Astrocyte (in vitro differentiated cells and primary cell): ENCODE measurements at regions not wholly inside any gene's neighbourhood (a gene's known extent, or its start where the extent isn't known, plus 50 kb on each side); places are given as distances from the start of the nearest gene placed in this dataset.

Experiments used
- DNase-seq: peaks from one replicate; pipeline ENCODE4 v3.0.0-alpha.2; 2010; ENCODE audit warnings: low read depth
- FAIRE-seq: peaks from 2 replicates; lab custom pipeline; 2011; peaks lifted over from hg19 to GRCh38; lab: Jason Lieb, UNC
- H2AFZ ChIP-seq: 2 replicates; pipeline ENCODE4 v1.6.0; 2012; ENCODE audit warnings: low read depth, low read length, inconsistent platforms
- H3K27ac ChIP-seq: 2 replicates; pipeline ENCODE4 v1.5.1; 2011; ENCODE audit warnings: low read depth, low read length, inconsistent platforms
- H3K27me3 ChIP-seq: 2 replicates; pipeline ENCODE4 v1.6.0; 2011; ENCODE audit warnings: low read length, inconsistent platforms; ENCODE audit not compliant: insufficient read depth
- H3K36me3 ChIP-seq: 2 replicates; pipeline ENCODE4 v1.5.1; 2011; ENCODE audit warnings: low read length, inconsistent platforms; ENCODE audit not compliant: insufficient read depth
- H3K4me1 ChIP-seq: 2 replicates; pipeline ENCODE4 v1.5.1; 2011; ENCODE audit warnings: low read length, inconsistent platforms; ENCODE audit not compliant: insufficient read depth
- H3K4me2 ChIP-seq: 2 replicates; pipeline ENCODE4 v1.6.0; 2012; ENCODE audit warnings: low read length, inconsistent platforms
- H3K4me3 ChIP-seq: 2 replicates; pipeline ENCODE4 v1.5.1; 2011; ENCODE audit warnings: low read depth, mild to moderate bottlenecking, low read length, inconsistent platforms; ENCODE audit not compliant: insufficient read depth
- H3K79me2 ChIP-seq: 2 replicates; pipeline ENCODE4 v1.6.0; 2012; ENCODE audit warnings: mild to moderate bottlenecking, low read length, inconsistent platforms; ENCODE audit not compliant: insufficient read depth
- H3K9ac ChIP-seq: 2 replicates; pipeline ENCODE4 v1.6.0; 2012; ENCODE audit warnings: mild to moderate bottlenecking, low read length, inconsistent platforms
- H3K9me3 ChIP-seq: 2 replicates; pipeline ENCODE4 v1.5.1; 2012; ENCODE audit warnings: low read depth, mild to moderate bottlenecking, low read length, inconsistent platforms; ENCODE audit not compliant: insufficient read depth
- H4K20me1 ChIP-seq: 2 replicates; pipeline ENCODE4 v1.6.0; 2012; ENCODE audit warnings: low read length, inconsistent platforms; ENCODE audit not compliant: insufficient read depth
- H3K27ac Mint-ChIP-seq: one replicate; pipeline ENCODE4 v1.8.0; 2021; ENCODE audit warnings: mild to moderate bottlenecking, mixed read lengths; ENCODE audit not compliant: unreplicated experiment
- H3K27me3 Mint-ChIP-seq: one replicate; pipeline ENCODE4 v1.8.0; 2021; ENCODE audit warnings: low read depth, mixed read lengths; ENCODE audit not compliant: unreplicated experiment
- H3K36me3 Mint-ChIP-seq: one replicate; pipeline ENCODE4 v1.8.0; 2021; ENCODE audit warnings: low read depth, mixed read lengths; ENCODE audit not compliant: unreplicated experiment
- H3K4me1 Mint-ChIP-seq: one replicate; pipeline ENCODE4 v1.8.0; 2021; ENCODE audit warnings: low read depth, mixed read lengths; ENCODE audit not compliant: unreplicated experiment
- H3K4me3 Mint-ChIP-seq: one replicate; pipeline ENCODE4 v1.8.0; 2021; ENCODE audit warnings: mild to moderate bottlenecking, moderate library complexity, mixed read lengths; ENCODE audit not compliant: unreplicated experiment
- H3K9me3 Mint-ChIP-seq: one replicate; pipeline ENCODE4 v1.8.0; 2021; ENCODE audit warnings: mild to moderate bottlenecking, mixed read lengths; ENCODE audit not compliant: unreplicated experiment
- EZH2 ChIP-seq: IDR thresholded peaks from 2 replicates; pipeline ENCODE4 v1.6.1; 2012; ENCODE audit warnings: mild to moderate bottlenecking, low read length, inconsistent platforms; ENCODE audit not compliant: insufficient read depth
- TF ChIP-seq, protein P1 (sequence below): IDR thresholded peaks from 2 replicates; pipeline ENCODE4 v1.5.1; 2011; ENCODE audit warnings: low read depth, mild to moderate bottlenecking, inconsistent platforms, low read length, moderate library complexity; ENCODE audit not compliant: insufficient read depth

DNA sequence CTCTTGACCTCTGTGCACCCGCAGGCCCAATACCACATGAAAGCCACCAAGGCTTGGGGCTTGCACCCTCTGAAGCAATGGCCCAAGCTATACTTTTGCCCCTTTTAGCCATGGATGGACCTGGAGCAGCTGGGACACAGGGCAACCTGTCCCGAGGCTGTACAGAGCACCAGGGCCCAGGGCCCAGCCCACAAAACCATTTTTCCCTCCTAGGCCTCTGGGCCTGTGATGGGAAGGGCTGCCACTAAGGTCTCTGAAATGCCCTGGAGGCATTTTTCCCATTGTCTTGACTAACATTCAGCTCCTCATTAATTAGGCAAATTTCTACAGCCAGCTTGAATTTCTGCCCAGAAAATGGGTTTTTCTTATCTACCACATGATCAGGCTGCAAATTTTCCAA is 79.9 kb upstream of the GABRA3 start:
- no peaks in the 10 kb centered on the region for H4K20me1 ChIP-seq
- no peaks in the 10 kb centered on the region for H3K4me1 Mint-ChIP-seq
- peaks cover 3% of the 10 kb centered on the region for H3K27me3 Mint-ChIP-seq
- H3K36me3 ChIP-seq: no peaks in the 10 kb centered on the region
- H3K4me1 ChIP-seq: no peaks in the 10 kb centered on the region
- H3K27ac ChIP-seq: no peak overlapping the region
- DNase-seq (no peak), FAIRE-seq (no peak)
- H3K79me2 ChIP-seq: no peaks in the 10 kb centered on the region
- H3K27ac Mint-ChIP-seq: no peak overlapping the region
- H3K9me3 ChIP-seq: no peaks in the 10 kb centered on the region
- H2AFZ ChIP-seq: no peak overlapping the region
- no peak overlapping the region for H3K4me3 Mint-ChIP-seq
- H3K27me3 ChIP-seq: no peaks in the 10 kb centered on the region
- TF ChIP-seq EZH2: no peak
- TF ChIP-seq, protein P1, sequence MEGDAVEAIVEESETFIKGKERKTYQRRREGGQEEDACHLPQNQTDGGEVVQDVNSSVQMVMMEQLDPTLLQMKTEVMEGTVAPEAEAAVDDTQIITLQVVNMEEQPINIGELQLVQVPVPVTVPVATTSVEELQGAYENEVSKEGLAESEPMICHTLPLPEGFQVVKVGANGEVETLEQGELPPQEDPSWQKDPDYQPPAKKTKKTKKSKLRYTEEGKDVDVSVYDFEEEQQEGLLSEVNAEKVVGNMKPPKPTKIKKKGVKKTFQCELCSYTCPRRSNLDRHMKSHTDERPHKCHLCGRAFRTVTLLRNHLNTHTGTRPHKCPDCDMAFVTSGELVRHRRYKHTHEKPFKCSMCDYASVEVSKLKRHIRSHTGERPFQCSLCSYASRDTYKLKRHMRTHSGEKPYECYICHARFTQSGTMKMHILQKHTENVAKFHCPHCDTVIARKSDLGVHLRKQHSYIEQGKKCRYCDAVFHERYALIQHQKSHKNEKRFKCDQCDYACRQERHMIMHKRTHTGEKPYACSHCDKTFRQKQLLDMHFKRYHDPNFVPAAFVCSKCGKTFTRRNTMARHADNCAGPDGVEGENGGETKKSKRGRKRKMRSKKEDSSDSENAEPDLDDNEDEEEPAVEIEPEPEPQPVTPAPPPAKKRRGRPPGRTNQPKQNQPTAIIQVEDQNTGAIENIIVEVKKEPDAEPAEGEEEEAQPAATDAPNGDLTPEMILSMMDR: no peak
- H3K4me3 ChIP-seq: no peak overlapping the region
- H3K36me3 Mint-ChIP-seq: no peaks in the 10 kb centered on the region
- no peaks in the 10 kb centered on the region for H3K9me3 Mint-ChIP-seq
- H3K4me2 ChIP-seq: no peak overlapping the region
- H3K9ac ChIP-seq: no peak overlapping the region

DNA sequence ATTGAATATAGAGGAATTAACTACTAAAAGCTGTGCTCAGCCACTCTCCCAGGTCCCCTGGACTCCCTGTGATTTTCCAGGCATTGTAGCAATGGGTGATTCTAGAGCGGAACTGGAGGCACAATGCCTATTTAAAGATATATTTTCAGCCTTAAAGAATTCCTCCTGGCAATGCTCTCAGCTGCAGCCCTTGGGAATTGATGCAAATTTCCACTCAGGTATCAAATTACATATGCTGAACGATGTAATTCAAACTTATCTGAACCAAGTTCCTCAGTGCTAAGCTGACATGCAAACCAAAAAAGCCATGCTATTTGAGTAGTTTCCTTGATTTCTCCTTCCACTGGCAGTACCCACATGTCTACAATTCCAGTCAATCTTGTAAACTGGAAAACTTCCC is 86.3 kb upstream of the GABRA3 start:
- no peaks in the 10 kb centered on the region for H3K36me3 Mint-ChIP-seq
- H2AFZ ChIP-seq: no peak overlapping the region

DNA sequence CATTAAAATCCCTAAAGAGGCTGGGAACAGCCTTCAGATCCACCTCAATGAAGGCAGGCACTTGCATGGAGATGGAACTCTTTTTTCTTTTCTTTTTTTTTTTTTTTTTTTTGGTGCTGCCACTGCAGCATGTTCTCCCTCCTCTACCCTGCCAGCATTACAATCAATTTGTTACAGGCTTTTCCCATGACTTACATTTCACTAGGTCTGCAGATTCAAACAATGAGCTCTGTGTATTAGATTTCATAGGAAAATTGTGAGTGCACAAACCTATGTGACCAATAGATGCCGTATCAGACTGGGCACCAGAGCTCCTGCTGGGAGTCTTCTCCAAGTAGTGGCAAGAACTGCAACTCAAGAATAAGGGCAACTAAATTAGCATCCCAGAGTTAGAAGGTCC is 63.8 kb upstream of the GABRQ start:
- H3K9me3 Mint-ChIP-seq: no peaks in the 10 kb centered on the region
- H3K27ac Mint-ChIP-seq: no peak overlapping the region
- no peak overlapping the region for H3K4me3 Mint-ChIP-seq
- Histone ChIP-seq H3K4me3 (no peak overlapping the region), H3K36me3 (no peaks in the 10 kb centered on the region), H3K27ac (no peak overlapping the region), H3K79me2 (no peaks in the 10 kb centered on the region), H2AFZ (no peak overlapping the region), H3K4me2 (no peak overlapping the region), H3K4me1 (no peaks in the 10 kb centered on the region), H4K20me1 (no peaks in the 10 kb centered on the region), H3K9me3 (no peaks in the 10 kb centered on the region), H3K9ac (no peak overlapping the region), H3K27me3 (no peaks in the 10 kb centered on the region)
- no peak for FAIRE-seq
- TF ChIP-seq EZH2: no peak
- TF ChIP-seq, protein P1: no peak
- no peak for DNase-seq
- H3K4me1 Mint-ChIP-seq: peaks cover 3% of the 10 kb centered on the region
- H3K36me3 Mint-ChIP-seq: no peaks in the 10 kb centered on the region
- H3K27me3 Mint-ChIP-seq: peaks cover 2% of the 10 kb centered on the region

More for the DNA sequence above, 86.3 kb upstream of the GABRA3 start:
- no peak overlapping the region for H3K9ac ChIP-seq
- no peak overlapping the region for H3K27ac ChIP-seq
- H4K20me1 ChIP-seq: no peaks in the 10 kb centered on the region
- Mint-ChIP-seq H3K4me3 (no peak overlapping the region), H3K4me1 (no peaks in the 10 kb centered on the region), H3K9me3 (no peaks in the 10 kb centered on the region), H3K27me3 (no peaks in the 10 kb centered on the region), H3K27ac (no peak overlapping the region)
- FAIRE-seq (peak; percentile 26), DNase-seq (peak; percentile 17)
- TF ChIP-seq, protein P1: no peak
- TF ChIP-seq EZH2: no peak
- H3K9me3 ChIP-seq: no peaks in the 10 kb centered on the region
- no peaks in the 10 kb centered on the region for H3K36me3 ChIP-seq
- H3K27me3 ChIP-seq: no peaks in the 10 kb centered on the region
- no peak overlapping the region for H3K4me2 ChIP-seq
- no peaks in the 10 kb centered on the region for H3K4me1 ChIP-seq
- H3K79me2 ChIP-seq: no peaks in the 10 kb centered on the region
- no peak overlapping the region for H3K4me3 ChIP-seq
